H54 (cell line): ENCODE measurements at regions not wholly inside any gene's neighbourhood (a gene's known extent, or its start where the extent isn't known, plus 50 kb on each side); places are given as distances from the start of the nearest gene placed in this dataset.

Source experiments
- DNase-seq: peaks from one replicate; pipeline ENCODE4 v3.0.0; 2011; ENCODE audit warnings: low spot score, mixed read lengths; ENCODE audit not compliant: insufficient read length
- FAIRE-seq: peaks from 3 replicates; lab custom pipeline; 2011; peaks lifted over from hg19 to GRCh38; lab: Jason Lieb, UNC
- POLR2A ChIP-seq: IDR thresholded peaks from 2 replicates; pipeline ENCODE4 v1.6.1; 2011; ENCODE audit warnings: low read depth, mild to moderate bottlenecking, low read length

- no peak for TF ChIP-seq POLR2A
- FAIRE-seq (no peak), DNase-seq (no peak)
These were observed 321.4 kb downstream of the ATP23 start for GRCh38 chr12:58262796-58263195.

- TF ChIP-seq POLR2A: no peak
- FAIRE-seq (no peak), DNase-seq (no peak)
These were observed 322.4 kb downstream of the ATP23 start for GRCh38 chr12:58263816-58264215.

- TF ChIP-seq POLR2A: no peak
- DNase-seq: no peak
- no peak for FAIRE-seq
These were observed 326.7 kb downstream of the ATP23 start for GRCh38 chr12:58268069-58268468.

- DNase-seq: no peak
- no peak for TF ChIP-seq POLR2A
- no peak for FAIRE-seq
These were observed 328.1 kb downstream of the ATP23 start for GRCh38 chr12:58269476-58269875.

GRCh38 chr12:58270966-58271705 is 329.8 kb downstream of the ATP23 start:
- FAIRE-seq (no peak), DNase-seq (no peak)
- no peak for TF ChIP-seq POLR2A

GRCh38 chr12:58272461-58272860 is 331.1 kb downstream of the ATP23 start:
- no peak for FAIRE-seq
- no peak for TF ChIP-seq POLR2A
- no peak for DNase-seq

GRCh38 chr12:58277231-58277630 is 335.9 kb downstream of the ATP23 start:
- no peak for FAIRE-seq
- no peak for TF ChIP-seq POLR2A
- no peak for DNase-seq

- no peak for FAIRE-seq
- no peak for DNase-seq
- no peak for TF ChIP-seq POLR2A
These were observed 342.2 kb downstream of the ATP23 start for GRCh38 chr12:58283553-58283952.

- FAIRE-seq (no peak), DNase-seq (no peak)
- TF ChIP-seq POLR2A: no peak
These were observed 344.2 kb downstream of the ATP23 start for GRCh38 chr12:58285551-58285950.

- DNase-seq (no peak), FAIRE-seq (no peak)
- TF ChIP-seq POLR2A: no peak
These were observed 345.0 kb downstream of the ATP23 start for GRCh38 chr12:58286353-58286752.

- no peak for FAIRE-seq
- TF ChIP-seq POLR2A: no peak
- DNase-seq: no peak
These were observed 346.8 kb downstream of the ATP23 start for GRCh38 chr12:58288190-58288589.

- no peak for TF ChIP-seq POLR2A
- FAIRE-seq (no peak), DNase-seq (no peak)
These were observed 349.7 kb downstream of the ATP23 start for GRCh38 chr12:58291106-58291505.

GRCh38 chr12:58293308-58293982 is 352.1 kb downstream of the ATP23 start:
- DNase-seq (no peak), FAIRE-seq (no peak)
- TF ChIP-seq POLR2A: no peak

- no peak for FAIRE-seq
- no peak for TF ChIP-seq POLR2A
- DNase-seq: no peak
These were observed 353.9 kb downstream of the ATP23 start for GRCh38 chr12:58295268-58295667.

- FAIRE-seq (no peak), DNase-seq (no peak)
- no peak for TF ChIP-seq POLR2A
These were observed 355.5 kb downstream of the ATP23 start for GRCh38 chr12:58296863-58297262.
